H1 (cell line): ENCODE measurements at regions not wholly inside any gene's neighbourhood (a gene's known extent, or its start where the extent isn't known, plus 50 kb on each side); places are given as distances from the start of the nearest gene placed in this dataset.

Experiments
- CTCF ChIA-PET: fragments of 300-600 bp; sonication (Branson Sonifier 250); formaldehyde crosslinking; loops from one replicate; lab custom pipeline; 2021; ENCODE audit not compliant: partially characterized antibody; lab: Charles Lee
- POLR2A ChIA-PET: fragments of 300-600 bp; sonication (Branson Sonifier 250); formaldehyde crosslinking; loops from one replicate; lab custom pipeline; 2021; ENCODE audit warnings: inconsistent platforms; ENCODE audit not compliant: partially characterized antibody; lab: Charles Lee
- DNase-seq, 2 experiments: peaks; one replicate each; pipeline versions ENCODE4 v3.0.0 to v3.0.0-alpha.2; 2010 to 2022; ENCODE audit warnings: low spot score in 2 of 2, low read depth in 1 of 2, mixed read lengths in 1 of 2
- FAIRE-seq: peaks from 2 replicates; lab custom pipeline; 2011; peaks lifted over from hg19 to GRCh38; lab: Jason Lieb, UNC
- H2AFZ ChIP-seq: 2 replicates; pipeline ENCODE4 v1.8.1; 2012; ENCODE audit warnings: low read length, inconsistent platforms
- H2AK5ac ChIP-seq: 2 replicates; pipeline ENCODE4 v1.6.1; 2013; ENCODE audit warnings: low read depth, low read length
- H2BK120ac ChIP-seq: replicated peaks from 2 replicates; pipeline ENCODE3; 2013; ENCODE audit warnings: low read depth, low read length, inconsistent platforms
- H2BK12ac ChIP-seq: 2 replicates; pipeline ENCODE4 v1.6.1; 2013; ENCODE audit warnings: low read depth, low read length
- H2BK15ac ChIP-seq: 2 replicates; pipeline ENCODE4 v1.6.1; 2013; ENCODE audit warnings: low read length
- H2BK20ac ChIP-seq: 2 replicates; pipeline ENCODE4 v1.6.1; 2013; ENCODE audit warnings: low read length
- H2BK5ac ChIP-seq: 2 replicates; pipeline ENCODE4 v1.6.1; 2013; ENCODE audit warnings: low read depth, low read length
- H3K14ac ChIP-seq: 2 replicates; pipeline ENCODE4 v1.6.1; 2013; ENCODE audit warnings: inconsistent platforms; ENCODE audit not compliant: insufficient read length
- H3K18ac ChIP-seq: 2 replicates; pipeline ENCODE4 v1.6.1; 2013; ENCODE audit warnings: low read length; ENCODE audit errors: extremely low read depth
- H3K23ac ChIP-seq: 2 replicates; pipeline ENCODE4 v1.6.1; 2013; ENCODE audit warnings: inconsistent platforms; ENCODE audit not compliant: insufficient read length
- H3K23me2 ChIP-seq: 2 replicates; pipeline ENCODE4 v1.6.1; 2013; ENCODE audit warnings: low read depth, low read length
- H3K27ac ChIP-seq: 2 replicates; pipeline ENCODE4 v1.6.1; 2011; ENCODE audit warnings: low read depth, low read length, inconsistent platforms
- H3K27me3 ChIP-seq, 4 experiments: replicated peaks in 1 of 4; 1 replicate in 1 of 4; 2 replicates in 3 of 4; pipeline versions ENCODE4 v1.6.1 to v1.8.1; 2011 to 2013; ENCODE audit warnings: low read length in 3 of 4, mild to moderate bottlenecking in 3 of 4, inconsistent platforms in 2 of 4, mixed read lengths in 2 of 4, moderate library complexity in 1 of 4; ENCODE audit not compliant: control insufficient read depth in 3 of 4, insufficient read depth in 3 of 4; ENCODE audit errors: extremely low read depth in 1 of 4
- H3K36me3 ChIP-seq, 4 experiments: 2 replicates each; pipeline versions ENCODE4 v1.6.1 to v1.8.1; 2011 to 2013; ENCODE audit warnings: mild to moderate bottlenecking in 4 of 4, low read length in 3 of 4, moderate library complexity in 2 of 4, control low read depth in 1 of 4, inconsistent platforms in 1 of 4; ENCODE audit not compliant: insufficient read depth in 4 of 4, control insufficient read depth in 2 of 4
- H3K4ac ChIP-seq: replicated peaks from 2 replicates; pipeline ENCODE3; 2013; ENCODE audit warnings: low read length, low read depth, mixed read lengths, inconsistent platforms; ENCODE audit not compliant: insufficient read length
- H3K4me1 ChIP-seq, 4 experiments: replicated peaks in 1 of 4; 1 replicate in 1 of 4; 2 replicates in 3 of 4; pipeline versions ENCODE4 v1.6.1 to v1.8.1; 2011 to 2013; ENCODE audit warnings: low read length in 3 of 4, inconsistent platforms in 2 of 4, mixed read lengths in 1 of 4; ENCODE audit not compliant: insufficient read depth in 4 of 4, control insufficient read depth in 3 of 4
- H3K4me2 ChIP-seq, 2 experiments: 2 replicates each; pipeline versions ENCODE4 v1.6.1 to v1.8.1; 2011 to 2013; ENCODE audit warnings: low read depth in 2 of 2, low read length in 2 of 2, control low read depth in 1 of 2, inconsistent platforms in 1 of 2, mild to moderate bottlenecking in 1 of 2; ENCODE audit not compliant: insufficient read depth in 1 of 2
- H3K4me3 ChIP-seq, 4 experiments: fragments of 200-600, 300-600 bp in 1 of 4; sonication (generic), shearing (Covaris generic), sonication (Bioruptor Twin) in 1 of 4; 2 replicates each; pipeline versions ENCODE4 v1.5.1 to v1.8.1; 2011 to 2016; ENCODE audit warnings: low read length in 4 of 4, low read depth in 3 of 4, control low read depth in 2 of 4, inconsistent platforms in 2 of 4, mild to moderate bottlenecking in 2 of 4, mixed read lengths in 1 of 4, moderate library complexity in 1 of 4; ENCODE audit not compliant: insufficient read depth in 2 of 4; ENCODE audit errors: extremely low read depth in 1 of 4
- H3K56ac ChIP-seq: replicated peaks from 2 replicates; pipeline ENCODE3; 2013; ENCODE audit warnings: low read depth, mild to moderate bottlenecking, mixed read lengths, low read length, inconsistent platforms; ENCODE audit not compliant: insufficient read length
- H3K79me1 ChIP-seq: 2 replicates; pipeline ENCODE4 v1.6.1; 2013; ENCODE audit warnings: low read depth, low read length, control low read depth
- H3K79me2 ChIP-seq, 2 experiments: 2 replicates each; pipeline versions ENCODE4 v1.6.1 to v1.8.1; 2012 to 2013; ENCODE audit warnings: low read length in 2 of 2, mild to moderate bottlenecking in 2 of 2, inconsistent platforms in 1 of 2; ENCODE audit not compliant: insufficient read depth in 2 of 2, control insufficient read depth in 1 of 2
- H3K9ac ChIP-seq, 4 experiments: replicated peaks in 1 of 4; 1 replicate in 1 of 4; 2 replicates in 3 of 4; pipeline versions ENCODE4 v1.6.1 to v1.8.1; 2011 to 2013; ENCODE audit warnings: low read depth in 3 of 4, low read length in 3 of 4, control low read depth in 2 of 4, mild to moderate bottlenecking in 2 of 4, moderate library complexity in 2 of 4, inconsistent platforms in 1 of 4; ENCODE audit errors: extremely low read depth in 1 of 4
- H3K9me3 ChIP-seq, 2 experiments: 2 replicates each; pipeline versions ENCODE4 v1.6.1 to v1.8.1; 2012 to 2013; ENCODE audit warnings: mild to moderate bottlenecking in 2 of 2, moderate library complexity in 2 of 2, control low read depth in 1 of 2, inconsistent platforms in 1 of 2, low read depth in 1 of 2, low read length in 1 of 2, mixed read lengths in 1 of 2; ENCODE audit not compliant: insufficient read depth in 2 of 2
- H4K20me1 ChIP-seq, 2 experiments: replicated peaks in 1 of 2; 2 replicates each; pipeline versions ENCODE3 to v1.8.1; 2011 to 2013; ENCODE audit warnings: inconsistent platforms in 2 of 2, low read length in 2 of 2, mild to moderate bottlenecking in 1 of 2; ENCODE audit not compliant: insufficient read depth in 2 of 2, control insufficient read depth in 1 of 2
- H4K5ac ChIP-seq: 2 replicates; pipeline ENCODE4 v1.6.1; 2013; ENCODE audit warnings: low read length, low read depth, mixed read lengths, inconsistent platforms; ENCODE audit not compliant: insufficient read length
- H4K8ac ChIP-seq: 2 replicates; pipeline ENCODE4 v1.8.0; 2013; ENCODE audit warnings: mild to moderate bottlenecking, moderate library complexity, low read length, inconsistent platforms; ENCODE audit not compliant: insufficient read depth; ENCODE audit errors: extremely low read depth
- H4K91ac ChIP-seq: replicated peaks from 2 replicates; pipeline ENCODE3; 2013; ENCODE audit warnings: low read length, mixed read lengths, inconsistent platforms; ENCODE audit not compliant: insufficient read length
- CBX8 ChIP-seq: fragments of 300-800, 300-1000 bp; sonication (generic); IDR thresholded peaks from 2 replicates; pipeline ENCODE4 v1.7.1; 2016; ENCODE audit warnings: low read depth, low read length, borderline replicate concordance
- EZH2 ChIP-seq: fragments of 200-600 bp; sonication (generic); IDR thresholded peaks from 2 replicates; pipeline ENCODE4 v1.7.1; 2012; ENCODE audit warnings: low read depth, mild to moderate bottlenecking, moderate library complexity, low read length, inconsistent platforms; ENCODE audit not compliant: severe bottlenecking
- HDAC2 ChIP-seq, 2 experiments: fragments of 300-600 bp in 1 of 2; sonication (generic) in 1 of 2; IDR thresholded peaks; 2 replicates each; pipeline ENCODE4 v1.6.1; 2011 to 2012; ENCODE audit warnings: low read depth in 2 of 2, low read length in 2 of 2, mild to moderate bottlenecking in 2 of 2, moderate library complexity in 2 of 2, borderline replicate concordance in 1 of 2, inconsistent platforms in 1 of 2
- NRF1 ChIP-seq: IDR thresholded peaks from 2 replicates; pipeline ENCODE4 v1.6.1; 2011; ENCODE audit warnings: mild to moderate bottlenecking, low read depth, low read length, improper control_type of control experiment
- POLR2A ChIP-seq, 2 experiments: IDR thresholded peaks; 1 replicate in 1 of 2; 2 replicates in 1 of 2; pipeline ENCODE4 v1.6.1; 2011; ENCODE audit warnings: low read depth in 2 of 2, low read length in 2 of 2, mild to moderate bottlenecking in 2 of 2; ENCODE audit errors: control extremely low read depth in 1 of 2
- POLR2AphosphoS5 ChIP-seq: IDR thresholded peaks from 2 replicates; pipeline ENCODE4 v1.6.1; 2011; ENCODE audit warnings: low read depth, low read length
- RAD21 ChIP-seq, 2 experiments: IDR thresholded peaks in 1 of 2; conservative IDR thresholded peaks in 1 of 2; 2 replicates each; pipeline ENCODE4 v1.6.1; 2011; ENCODE audit warnings: low read depth in 2 of 2, low read length in 2 of 2, improper control_type of control experiment in 1 of 2, inconsistent platforms in 1 of 2, mild to moderate bottlenecking in 1 of 2, moderate library complexity in 1 of 2
- SIN3A ChIP-seq, 2 experiments: IDR thresholded peaks in 1 of 2; conservative IDR thresholded peaks in 1 of 2; 2 replicates each; pipeline ENCODE4 v1.6.1; 2011 to 2012; ENCODE audit warnings: low read length in 2 of 2, improper control_type of control experiment in 1 of 2, low read depth in 1 of 2, mild to moderate bottlenecking in 1 of 2
- SUZ12 ChIP-seq: fragments of 200-600 bp; sonication (generic); IDR thresholded peaks from 2 replicates; pipeline ENCODE4 v1.6.1; 2012; ENCODE audit warnings: mild to moderate bottlenecking, inconsistent platforms, low read length, moderate library complexity, mixed read lengths
- TEAD4 ChIP-seq: IDR thresholded peaks from 2 replicates; pipeline ENCODE4 v1.6.1; 2012; ENCODE audit warnings: low read depth, low read length, inconsistent platforms, mixed read lengths
- USF2 ChIP-seq: IDR thresholded peaks from 2 replicates; pipeline ENCODE4 v1.6.1; 2011; ENCODE audit warnings: low read length, improper control_type of control experiment
- YY1 ChIP-seq: IDR thresholded peaks from 2 replicates; pipeline ENCODE4 v1.6.1; 2011; ENCODE audit warnings: low read depth, mild to moderate bottlenecking, low read length
- WGBS, 2 experiments: shearing (Covaris generic) in 1 of 2; methylation state at CpG; one replicate each; pipeline versions ENCODE4 v1.1.6 to v1.1.7; 2013 to 2015; ENCODE audit warnings: low lambda C conversion rate in 2 of 2, mixed read lengths in 2 of 2, inconsistent platforms in 1 of 2, low coverage in 1 of 2, missing lambda C conversion rate in 1 of 2; ENCODE audit not compliant: insufficient replicate concordance in 2 of 2, insufficient coverage in 1 of 2, insufficient read length in 1 of 2; ENCODE audit errors: extremely low coverage in 1 of 2, missing lambda C conversion rate in 1 of 2; 5-methylcytosine and 5-hydroxymethylcytosine counted together
- TF ChIP-seq, protein P1 (sequence below): IDR thresholded peaks from 2 replicates; pipeline ENCODE4 v1.6.1; 2011; ENCODE audit warnings: low read depth, mild to moderate bottlenecking, low read length; ENCODE audit not compliant: insufficient read depth

GRCh38 chr3:165518346-165518745, 318.9 kb downstream of the BCHE start:
- CTCF ChIA-PET, result no interaction called here
- Histone ChIP-seq H3K27me3 (no peaks in the 10 kb centered on the region), H3K4me2 (no peak overlapping the region), H2BK120ac (no peak overlapping the region), H2BK12ac (no peak overlapping the region), H3K4me1 (no peaks in the 10 kb centered on the region), H3K79me2 (no peaks in the 10 kb centered on the region), H3K56ac (no peak overlapping the region), H2AK5ac (no peak overlapping the region), H3K4ac (no peak overlapping the region), H3K23me2 (no peaks in the 10 kb centered on the region), H3K27ac (no peak overlapping the region), H4K91ac (no peak overlapping the region), H4K5ac (no peak overlapping the region), H3K18ac (no peak overlapping the region), H3K4me3 (no peak overlapping the region), H2BK5ac (no peak overlapping the region), H2AFZ (no peak overlapping the region; the same call in 1 of the 2 replicates), H4K8ac (no peak overlapping the region), H4K20me1 (no peaks in the 10 kb centered on the region), H3K9me3 (no peaks in the 10 kb centered on the region), H3K79me1 (no peaks in the 10 kb centered on the region), H3K23ac (no peak overlapping the region), H3K14ac (no peak overlapping the region), H2BK15ac (no peak overlapping the region), H3K9ac (no peak overlapping the region), H2BK20ac (no peak overlapping the region), H3K36me3 (no peaks in the 10 kb centered on the region)
- DNase-seq (no peak), FAIRE-seq (no peak)
- POLR2A ChIA-PET, result no interaction called here
- 92% methylated on average over 2 of the region's 2 CpGs; no CpG with 5 or more reads in 1 of the 2 experiments for WGBS, 2 experiments
- TF ChIP-seq, protein P1, sequence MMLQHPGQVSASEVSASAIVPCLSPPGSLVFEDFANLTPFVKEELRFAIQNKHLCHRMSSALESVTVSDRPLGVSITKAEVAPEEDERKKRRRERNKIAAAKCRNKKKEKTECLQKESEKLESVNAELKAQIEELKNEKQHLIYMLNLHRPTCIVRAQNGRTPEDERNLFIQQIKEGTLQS, result no peak
- no peak for TF ChIP-seq NRF1
- no peak for TF ChIP-seq TEAD4
- TF ChIP-seq USF2, result no peak
- TF ChIP-seq SIN3A (conservative IDR thresholded peaks at IDR 0.05 in 1 of 2, IDR thresholded peaks at IDR 0.05 in 1 of 2; ENCODE audit: low read depth in 1 of 2, low read length in 2 of 2), result no peak
- no peak for TF ChIP-seq HDAC2 (IDR thresholded peaks at IDR 0.05; ENCODE audit: borderline replicate concordance in 1 of 2, low read depth in 2 of 2, low read length in 2 of 2)
- no peak for TF ChIP-seq SUZ12
- TF ChIP-seq POLR2AphosphoS5, result no peak
- TF ChIP-seq CBX8, result no peak
- TF ChIP-seq RAD21 (IDR thresholded peaks at IDR 0.05 in 1 of 2, conservative IDR thresholded peaks at IDR 0.05 in 1 of 2; ENCODE audit: low read depth in 2 of 2, low read length in 2 of 2), result no peak
- TF ChIP-seq YY1, result no peak
- TF ChIP-seq EZH2, result no peak
- TF ChIP-seq POLR2A (IDR thresholded peaks at IDR 0.05; ENCODE audit: control extremely low read depth in 1 of 2, low read depth in 2 of 2, low read length in 2 of 2), result no peak
